Caki2 (cell line): ENCODE measurements at regions not wholly inside any gene's neighbourhood (a gene's known extent, or its start where the extent isn't known, plus 50 kb on each side); places are given as distances from the start of the nearest gene placed in this dataset.
"Not testable (repeated sequence)": the region's sequence is repeated elsewhere in the genome, so short reads cannot be mapped to it uniquely, and the experiment has no call there.

ENCODE experiments used
- DNase-seq: peaks from one replicate; pipeline ENCODE4 v3.0.0-alpha.2; 2015; ENCODE audit warnings: low read depth
- in situ Hi-C: cut with HindIII; loops from 2 replicates; pipeline ENCODE4 v1.10.0; 2016; ENCODE audit warnings: low sequenced_read_pairs, low pct_unique_long_range_greater_than_20kb, mixed read lengths

- no peak for DNase-seq
- in situ Hi-C loops = no loop called here
Observed at GRCh38 chr12:131210506-131211339, 257.0 kb downstream of the ADGRD1 start.

GRCh38 chr12:131211340-131211938, 257.7 kb downstream of the ADGRD1 start:
- no peak for DNase-seq
- in situ Hi-C loops = no loop called here

- in situ Hi-C loops = no loop called here
Observed at GRCh38 chr12:131213896-131214442, 260.3 kb downstream of the ADGRD1 start.

GRCh38 chr12:131214936-131215335, 261.2 kb downstream of the ADGRD1 start:
- in situ Hi-C loops, DNase-seq: not testable (repeated sequence)

More at GRCh38 chr12:131213896-131214442, 260.3 kb downstream of the ADGRD1 start:
- no peak for DNase-seq

- in situ Hi-C loops, DNase-seq: not testable (repeated sequence)
Observed at GRCh38 chr12:131216587-131216986, 262.9 kb downstream of the ADGRD1 start.

- in situ Hi-C loops = no loop called here
- no peak for DNase-seq
Observed at GRCh38 chr12:131217024-131217586, 263.4 kb downstream of the ADGRD1 start.

- in situ Hi-C loops = no loop called here
- peak; percentile 75 for DNase-seq
Observed at GRCh38 chr12:131218026-131218922, 264.6 kb downstream of the ADGRD1 start.

GRCh38 chr12:131218923-131219669, 265.4 kb downstream of the ADGRD1 start:
- in situ Hi-C loops = no loop called here

GRCh38 chr12:131219670-131220330, 266.1 kb downstream of the ADGRD1 start:
- no peak for DNase-seq
- in situ Hi-C loops = no loop called here

More at GRCh38 chr12:131218923-131219669, 265.4 kb downstream of the ADGRD1 start:
- DNase-seq = no peak

- in situ Hi-C loops = no loop called here
Observed at GRCh38 chr12:131220331-131220685, 266.6 kb downstream of the ADGRD1 start.

GRCh38 chr12:131221061-131221956, 267.6 kb downstream of the ADGRD1 start:
- in situ Hi-C loops = no loop called here
- DNase-seq = no peak

More at GRCh38 chr12:131220331-131220685, 266.6 kb downstream of the ADGRD1 start:
- no peak for DNase-seq

- in situ Hi-C loops = no loop called here
- DNase-seq = no peak
Observed at GRCh38 chr12:131221957-131222328, 268.2 kb downstream of the ADGRD1 start.

GRCh38 chr12:131222329-131223139, 268.8 kb downstream of the ADGRD1 start:
- peak; percentile 14 for DNase-seq
- in situ Hi-C loops = no loop called here

- in situ Hi-C loops = no loop called here
- DNase-seq = no peak
Observed at GRCh38 chr12:131223171-131223761, 269.6 kb downstream of the ADGRD1 start.

GRCh38 chr12:131223791-131224225, 270.1 kb downstream of the ADGRD1 start:
- DNase-seq = no peak
- in situ Hi-C loops = no loop called here
